RWPE2 (cell line): ENCODE measurements at regions not wholly inside any gene's neighbourhood (a gene's known extent, or its start where the extent isn't known, plus 50 kb on each side); places are given as distances from the start of the nearest gene placed in this dataset.

ENCODE experiments used
- ATAC-seq: fragments of 200-7000 bp; cut with Tn5 transposase; 3 replicates; pipeline ENCODE4 v1.9.1; 2021; ENCODE audit warnings: low read depth
- DNase-seq: peaks from one replicate; pipeline ENCODE4 v3.0.0-alpha.2; 2020; ENCODE audit warnings: low spot score
- H3K27ac ChIP-seq: fragments of 450-650 bp; 2 replicates; pipeline ENCODE4 v1.5.1; 2017; ENCODE audit warnings: mild to moderate bottlenecking; ENCODE audit not compliant: poor library complexity, severe bottlenecking
- H3K27me3 ChIP-seq: fragments of 250-450 bp; sonication (Bioruptor Pico); 2 replicates; pipeline ENCODE4 v1.5.1; 2021; ENCODE audit warnings: mild to moderate bottlenecking, moderate library complexity; ENCODE audit not compliant: insufficient read depth, poor library complexity, severe bottlenecking
- H3K36me3 ChIP-seq: fragments of 250-450 bp; sonication (Bioruptor Pico); 2 replicates; pipeline ENCODE4 v1.5.1; 2020; ENCODE audit warnings: low read depth, mild to moderate bottlenecking, moderate library complexity
- H3K4me1 ChIP-seq: fragments of 250-450 bp; sonication (Bioruptor Pico); 2 replicates; pipeline ENCODE4 v1.5.1; 2021; ENCODE audit warnings: mild to moderate bottlenecking, moderate library complexity; ENCODE audit not compliant: insufficient read depth, poor library complexity, severe bottlenecking
- H3K4me3 ChIP-seq: fragments of 250-450 bp; sonication (Bioruptor Pico); 2 replicates; pipeline ENCODE4 v1.5.1; 2021; ENCODE audit warnings: mild to moderate bottlenecking, moderate library complexity; ENCODE audit not compliant: severe bottlenecking
- H3K9me3 ChIP-seq: fragments of 250-450 bp; sonication (Bioruptor Pico); 2 replicates; pipeline ENCODE4 v1.5.1; 2021; ENCODE audit warnings: mild to moderate bottlenecking, moderate library complexity; ENCODE audit not compliant: severe bottlenecking
- TF ChIP-seq, protein P1 (sequence below): fragments of 450-650 bp; IDR thresholded peaks from one replicate; pipeline ENCODE4 v1.5.1; 2017; ENCODE audit warnings: mild to moderate bottlenecking, moderate library complexity; ENCODE audit not compliant: poor library complexity, severe bottlenecking

DNA sequence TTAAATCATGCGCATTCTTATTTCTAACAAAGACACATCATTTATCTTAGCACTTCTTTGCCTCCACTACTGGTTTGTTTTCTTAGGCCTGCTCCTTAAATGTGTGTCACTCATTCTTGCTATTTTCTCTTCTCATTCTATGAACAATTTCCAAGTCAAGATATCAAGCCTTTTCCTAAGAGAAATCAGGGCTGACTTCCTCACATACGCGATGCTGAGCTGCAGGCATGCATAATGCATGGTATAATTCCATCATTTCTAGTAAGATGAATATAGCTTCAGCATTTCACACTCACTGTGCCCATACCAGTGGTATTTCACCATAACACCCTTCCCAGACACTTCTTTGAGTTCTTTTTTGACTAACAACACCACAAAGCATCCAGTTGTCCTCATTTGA, 838.9 kb upstream of the DDX18 start:
- no peaks in the 10 kb centered on the region for H3K9me3 ChIP-seq
- no peak overlapping the region for H3K4me3 ChIP-seq
- no peak overlapping the region for H3K27ac ChIP-seq
- no peaks in the 10 kb centered on the region for H3K36me3 ChIP-seq
- H3K4me1 ChIP-seq = no peaks in the 10 kb centered on the region
- no peak for ATAC-seq
- no peak for DNase-seq
- TF ChIP-seq, protein P1, sequence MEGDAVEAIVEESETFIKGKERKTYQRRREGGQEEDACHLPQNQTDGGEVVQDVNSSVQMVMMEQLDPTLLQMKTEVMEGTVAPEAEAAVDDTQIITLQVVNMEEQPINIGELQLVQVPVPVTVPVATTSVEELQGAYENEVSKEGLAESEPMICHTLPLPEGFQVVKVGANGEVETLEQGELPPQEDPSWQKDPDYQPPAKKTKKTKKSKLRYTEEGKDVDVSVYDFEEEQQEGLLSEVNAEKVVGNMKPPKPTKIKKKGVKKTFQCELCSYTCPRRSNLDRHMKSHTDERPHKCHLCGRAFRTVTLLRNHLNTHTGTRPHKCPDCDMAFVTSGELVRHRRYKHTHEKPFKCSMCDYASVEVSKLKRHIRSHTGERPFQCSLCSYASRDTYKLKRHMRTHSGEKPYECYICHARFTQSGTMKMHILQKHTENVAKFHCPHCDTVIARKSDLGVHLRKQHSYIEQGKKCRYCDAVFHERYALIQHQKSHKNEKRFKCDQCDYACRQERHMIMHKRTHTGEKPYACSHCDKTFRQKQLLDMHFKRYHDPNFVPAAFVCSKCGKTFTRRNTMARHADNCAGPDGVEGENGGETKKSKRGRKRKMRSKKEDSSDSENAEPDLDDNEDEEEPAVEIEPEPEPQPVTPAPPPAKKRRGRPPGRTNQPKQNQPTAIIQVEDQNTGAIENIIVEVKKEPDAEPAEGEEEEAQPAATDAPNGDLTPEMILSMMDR = no peak
- H3K27me3 ChIP-seq = peaks cover 3% of the 10 kb centered on the region

DNA sequence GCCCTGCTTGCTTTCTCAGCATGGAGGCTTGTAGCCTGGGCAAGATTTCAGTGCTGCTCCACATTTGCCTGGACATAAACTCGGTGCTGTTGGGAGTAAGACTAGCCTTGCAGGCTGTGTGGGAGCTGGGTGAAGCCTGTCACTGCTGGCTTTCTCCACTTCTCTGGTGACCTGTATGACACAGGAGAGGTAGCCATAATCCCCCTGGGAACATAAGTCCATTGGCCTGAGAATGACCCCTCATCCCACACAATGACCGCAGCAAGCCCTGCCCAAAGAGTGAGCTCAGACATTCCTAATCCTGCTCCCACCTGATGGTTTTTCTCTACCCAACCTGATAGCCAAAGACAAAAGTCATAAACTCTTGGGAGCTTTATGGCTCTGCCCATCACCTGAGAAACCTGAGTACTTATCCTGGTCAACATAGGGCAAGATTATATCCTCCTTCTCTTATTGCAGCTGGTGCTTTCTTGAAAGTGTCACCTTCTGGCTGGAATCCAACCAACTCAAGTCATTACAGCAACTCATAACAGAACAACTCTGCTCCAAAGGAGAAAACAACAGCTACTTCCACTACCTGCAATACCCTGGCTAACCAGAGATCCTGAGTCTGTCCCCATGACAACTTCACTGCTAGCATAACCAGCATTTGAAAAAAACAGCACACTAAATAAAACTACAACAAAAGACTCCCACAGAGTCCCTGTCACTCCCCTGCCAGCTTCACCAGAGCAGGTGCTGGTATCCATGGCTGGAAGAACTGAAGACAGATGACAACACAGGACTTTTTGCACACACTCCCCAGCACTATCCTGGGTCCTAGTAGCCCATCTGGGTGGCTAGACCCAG, 834.4 kb upstream of the DDX18 start:
- no peaks in the 10 kb centered on the region for H3K36me3 ChIP-seq
- TF ChIP-seq, protein P1 = no peak
- H3K4me1 ChIP-seq = no peaks in the 10 kb centered on the region
- H3K9me3 ChIP-seq = no peaks in the 10 kb centered on the region
- ATAC-seq (no peak), DNase-seq (no peak)
- no peak overlapping the region for H3K27ac ChIP-seq
- H3K4me3 ChIP-seq = no peak overlapping the region
- H3K27me3 ChIP-seq = no peaks in the 10 kb centered on the region

DNA sequence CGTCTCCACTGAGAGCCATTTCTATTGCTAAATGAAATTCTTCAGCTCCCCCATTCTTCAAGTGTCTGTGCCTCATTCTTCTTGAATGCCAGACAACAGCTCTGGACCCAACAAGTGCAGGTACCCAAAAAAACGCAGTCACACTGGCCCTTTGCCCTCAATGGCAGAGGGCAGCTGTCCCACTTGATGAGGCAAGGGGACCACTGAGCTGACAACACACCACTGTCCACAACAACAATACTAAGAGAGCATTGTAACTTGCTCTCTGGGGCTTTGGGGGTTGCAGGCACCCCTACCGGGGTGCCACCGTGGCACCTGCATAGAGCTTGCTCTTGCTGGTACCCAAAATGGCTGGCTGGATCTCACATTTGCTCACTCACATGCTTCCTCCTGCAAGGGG, 827.0 kb upstream of the DDX18 start:
- peaks cover 11% of the 10 kb centered on the region for H3K4me1 ChIP-seq
- no peak for ATAC-seq
- TF ChIP-seq, protein P1 = no peak
- H3K9me3 ChIP-seq = no peaks in the 10 kb centered on the region
- no peak for DNase-seq
- H3K4me3 ChIP-seq = no peak overlapping the region
- no peaks in the 10 kb centered on the region for H3K27me3 ChIP-seq
- peak overlapping the region; percentile 86 for H3K27ac ChIP-seq
- no peaks in the 10 kb centered on the region for H3K36me3 ChIP-seq

DNA sequence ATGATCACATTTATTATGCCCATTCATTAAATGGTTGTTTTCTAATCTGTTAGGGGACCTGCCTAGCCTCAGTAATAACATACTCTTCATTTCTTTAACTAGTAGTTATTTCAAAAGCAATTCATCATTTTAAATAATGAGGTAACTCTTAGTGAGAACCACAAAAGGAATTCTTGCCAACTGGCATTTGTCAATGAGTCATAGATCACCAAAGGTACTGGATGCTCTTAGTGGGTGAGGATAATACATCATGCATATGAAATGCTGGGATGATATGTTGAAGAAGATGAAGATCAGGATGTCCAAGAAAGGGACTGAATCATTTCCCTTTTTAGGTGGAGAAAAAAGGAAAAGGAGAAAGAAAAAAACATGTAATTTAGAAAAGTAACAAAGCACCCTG, 826.2 kb upstream of the DDX18 start:
- H3K27me3 ChIP-seq = no peaks in the 10 kb centered on the region

More for the DNA sequence above, 826.2 kb upstream of the DDX18 start:
- Histone ChIP-seq H3K36me3 (no peaks in the 10 kb centered on the region), H3K4me1 (peaks cover 11% of the 10 kb centered on the region), H3K4me3 (no peak overlapping the region), H3K27ac (peak overlapping the region; percentile 86), H3K9me3 (no peaks in the 10 kb centered on the region)
- DNase-seq = no peak
- peak; percentile 97 for ATAC-seq
- TF ChIP-seq, protein P1 = no peak
